ENCODE measurements at regions not wholly inside any gene's neighbourhood (a gene's known extent, or its start where the extent isn't known, plus 50 kb on each side); places are given as distances from the start of the nearest gene placed in this dataset.

GRCh38 chr6:87995461-87995860, 52.2 kb upstream of the SPACA1 start:
- DNase-seq = no peak

GRCh38 chr6:87993356-87993755, 54.3 kb upstream of the SPACA1 start:
- no peak for DNase-seq

- DNase-seq = no peak
Measured at GRCh38 chr6:87990871-87991270, 56.8 kb upstream of the SPACA1 start.

- DNase-seq = no peak
Measured at GRCh38 chr6:87982134-87982533, 65.5 kb upstream of the SPACA1 start.

- no peak for DNase-seq
Measured at GRCh38 chr6:87979737-87980136, 67.9 kb upstream of the SPACA1 start.

- no peak for DNase-seq
Measured at GRCh38 chr6:87976616-87977015, 71.0 kb upstream of the SPACA1 start.

- no peak for DNase-seq
Measured at GRCh38 chr6:87975561-87975960, 72.1 kb upstream of the SPACA1 start.

GRCh38 chr6:87972279-87972678, 75.4 kb upstream of the SPACA1 start:
- no peak for DNase-seq

GRCh38 chr6:87971605-87972262, 75.9 kb upstream of the SPACA1 start:
- no peak for DNase-seq

GRCh38 chr6:87968435-87969278, 79.0 kb upstream of the SPACA1 start:
- DNase-seq = peak; percentile 78

GRCh38 chr6:87965806-87966205, 81.8 kb upstream of the SPACA1 start:
- DNase-seq = no peak

- no peak for DNase-seq
Measured at GRCh38 chr6:87959083-87959482, 88.6 kb upstream of the SPACA1 start.

GRCh38 chr6:87951751-87952150, 95.9 kb upstream of the SPACA1 start:
- no peak for DNase-seq

- DNase-seq = no peak
Measured at GRCh38 chr6:87950614-87951013, 97.0 kb upstream of the SPACA1 start.

GRCh38 chr6:87949194-87949593, 98.4 kb upstream of the SPACA1 start:
- DNase-seq = no peak

GRCh38 chr6:87946669-87947068, 101.0 kb upstream of the SPACA1 start:
- DNase-seq = no peak

GRCh38 chr6:87945966-87946365, 101.7 kb upstream of the SPACA1 start:
- no peak for DNase-seq

GRCh38 chr6:87945181-87945580, 102.5 kb upstream of the SPACA1 start:
- DNase-seq = no peak

GRCh38 chr6:87944541-87944954, 103.1 kb upstream of the SPACA1 start:
- DNase-seq = peak; percentile 20

- DNase-seq = no peak
Measured at GRCh38 chr6:87943191-87943590, 104.5 kb upstream of the SPACA1 start.

- no peak for DNase-seq
Measured at GRCh38 chr6:87941556-87942358, 105.9 kb upstream of the SPACA1 start.

- no peak for DNase-seq
Measured at GRCh38 chr6:87939776-87940175, 107.9 kb upstream of the SPACA1 start.

- DNase-seq = no peak
Measured at GRCh38 chr6:87938287-87938686, 109.4 kb upstream of the SPACA1 start.

GRCh38 chr6:87936065-87936464, 111.6 kb upstream of the SPACA1 start:
- no peak for DNase-seq

Measured in NCI-H345 (cell line).